Caco-2 (cell line): ENCODE measurements at regions not wholly inside any gene's neighbourhood (a gene's known extent, or its start where the extent isn't known, plus 50 kb on each side); places are given as distances from the start of the nearest gene placed in this dataset.

Experiments
- BruUV-seq: library from RNA; stranded (reverse); fragments of 400-500 nt; replicated peaks from 2 replicates; lab custom pipeline; 2021; lab: Mats Ljungman, UMichigan
- CTCF ChIA-PET: fragments of 300-600 bp; sonication (Branson Sonifier 250); formaldehyde crosslinking; loops from one replicate; lab custom pipeline; 2022; ENCODE audit warnings: antibody characterized with exemption; lab: Charles Lee
- POLR2A ChIA-PET: fragments of 300-600 bp; sonication (Branson Sonifier 250); formaldehyde crosslinking; loops from one replicate; lab custom pipeline; 2022; ENCODE audit warnings: antibody characterized with exemption; lab: Charles Lee
- DNase-seq, 2 experiments: peaks; one replicate each; pipeline versions ENCODE4 v3.0.0 to v3.0.0-alpha.2; 2020 to 2022
- H3K27me3 ChIP-seq: replicated peaks from 2 replicates; pipeline ENCODE4 v1.6.0; 2011; ENCODE audit warnings: low read length; ENCODE audit not compliant: control insufficient read depth, insufficient read depth
- H3K36me3 ChIP-seq: 2 replicates; pipeline ENCODE4 v1.5.1; 2011; ENCODE audit warnings: low read length; ENCODE audit not compliant: control insufficient read depth, insufficient read depth
- H3K4me1 ChIP-seq: fragments of 250-450 bp; sonication (Bioruptor Pico); 2 replicates; pipeline ENCODE4 v1.5.1; 2020; ENCODE audit warnings: mild to moderate bottlenecking
- H3K4me3 ChIP-seq: 2 replicates; pipeline ENCODE4 v1.5.1; 2011; ENCODE audit warnings: low read depth, mild to moderate bottlenecking, control low read depth, low read length
- H3K9me3 ChIP-seq: fragments of 250-450 bp; sonication (Bioruptor Pico); 2 replicates; pipeline ENCODE4 v1.5.1; 2020; ENCODE audit warnings: mild to moderate bottlenecking, moderate library complexity
- H3K27ac Mint-ChIP-seq: one replicate; pipeline ENCODE4 v1.8.0; 2022; ENCODE audit warnings: mixed read lengths; ENCODE audit not compliant: unreplicated experiment
- H3K27me3 Mint-ChIP-seq: one replicate; pipeline ENCODE4 v1.8.0; 2022; ENCODE audit warnings: mixed read lengths; ENCODE audit not compliant: insufficient read depth, unreplicated experiment
- H3K36me3 Mint-ChIP-seq: one replicate; pipeline ENCODE4 v1.8.0; 2022; ENCODE audit warnings: mild to moderate bottlenecking, mixed read lengths; ENCODE audit not compliant: insufficient read depth, unreplicated experiment
- H3K4me1 Mint-ChIP-seq: one replicate; pipeline ENCODE4 v1.8.0; 2022; ENCODE audit warnings: low read depth, mixed read lengths; ENCODE audit not compliant: unreplicated experiment
- H3K4me3 Mint-ChIP-seq: one replicate; pipeline ENCODE4 v1.8.0; 2022; ENCODE audit warnings: mild to moderate bottlenecking, moderate library complexity, mixed read lengths; ENCODE audit not compliant: unreplicated experiment
- H3K9me3 Mint-ChIP-seq: one replicate; pipeline ENCODE4 v1.8.0; 2022; ENCODE audit warnings: mixed read lengths; ENCODE audit not compliant: unreplicated experiment
- CTCF ChIP-seq, 2 experiments: fragments of 200-600 bp in 1 of 2; IDR thresholded peaks; 1 replicate in 1 of 2; 2 replicates in 1 of 2; pipeline versions ENCODE4 v1.5.1 to v1.8.0; 2011 to 2022; ENCODE audit warnings: antibody characterized with exemption in 1 of 2, control low read depth in 1 of 2, inconsistent platforms in 1 of 2, low read depth in 1 of 2, low read length in 1 of 2, mild to moderate bottlenecking in 1 of 2, moderate library complexity in 1 of 2; ENCODE audit not compliant: insufficient read depth in 1 of 2, severe bottlenecking in 1 of 2, unreplicated experiment in 1 of 2
- intact Hi-C: fragments of 100-400 bp; cut with micrococcal nuclease; formaldehyde crosslinking; loops from one replicate; pipeline ENCODE4 v1.10.0; 2022; ENCODE audit not compliant: unreplicated experiment

GRCh38 chr4:65911720-65912119 is 241.4 kb upstream of the EPHA5 start:
- H3K9me3 ChIP-seq = no peaks in the 10 kb centered on the region
- Mint-ChIP-seq H3K27me3 (peaks cover 2% of the 10 kb centered on the region), H3K27ac (no peak overlapping the region), H3K4me3 (no peak overlapping the region), H3K36me3 (no peaks in the 10 kb centered on the region), H3K4me1 (no peaks in the 10 kb centered on the region), H3K9me3 (no peaks in the 10 kb centered on the region)
- no peak for DNase-seq
- no peak for TF ChIP-seq CTCF (IDR thresholded peaks at IDR 0.05; ENCODE audit: insufficient read depth in 1 of 2, low read depth in 1 of 2, low read length in 1 of 2, severe bottlenecking in 1 of 2, unreplicated experiment in 1 of 2)
- ChIA-PET CTCF (no interaction called here), POLR2A (no interaction called here)
- intact Hi-C loops = no loop called here
- no TSS peak for BruUV-seq
- no peaks in the 10 kb centered on the region for H3K27me3 ChIP-seq
- no peak overlapping the region for H3K4me3 ChIP-seq
- no peaks in the 10 kb centered on the region for H3K4me1 ChIP-seq
- H3K36me3 ChIP-seq = no peaks in the 10 kb centered on the region

GRCh38 chr4:65893957-65894755 is 223.9 kb upstream of the EPHA5 start:
- Mint-ChIP-seq H3K27me3 (no peaks in the 10 kb centered on the region), H3K9me3 (no peaks in the 10 kb centered on the region), H3K4me1 (no peaks in the 10 kb centered on the region), H3K36me3 (no peaks in the 10 kb centered on the region), H3K4me3 (no peak overlapping the region), H3K27ac (no peak overlapping the region)
- Histone ChIP-seq H3K9me3 (no peaks in the 10 kb centered on the region), H3K4me3 (no peak overlapping the region), H3K36me3 (no peaks in the 10 kb centered on the region), H3K4me1 (no peaks in the 10 kb centered on the region), H3K27me3 (no peaks in the 10 kb centered on the region)
- intact Hi-C loops = no loop called here
- ChIA-PET CTCF (no interaction called here), POLR2A (no interaction called here)
- DNase-seq = no peak
- BruUV-seq = no TSS peak
- no peak for TF ChIP-seq CTCF (IDR thresholded peaks at IDR 0.05; ENCODE audit: insufficient read depth in 1 of 2, low read depth in 1 of 2, low read length in 1 of 2, severe bottlenecking in 1 of 2, unreplicated experiment in 1 of 2)

- Mint-ChIP-seq H3K27me3 (no peaks in the 10 kb centered on the region), H3K27ac (no peak overlapping the region), H3K4me3 (no peak overlapping the region), H3K36me3 (no peaks in the 10 kb centered on the region), H3K9me3 (no peaks in the 10 kb centered on the region), H3K4me1 (no peaks in the 10 kb centered on the region)
- BruUV-seq = no TSS peak
- H3K4me1 ChIP-seq = no peaks in the 10 kb centered on the region
- DNase-seq = no peak
- no peaks in the 10 kb centered on the region for H3K27me3 ChIP-seq
- ChIA-PET POLR2A (no interaction called here), CTCF (no interaction called here)
- no peak overlapping the region for H3K4me3 ChIP-seq
- no peaks in the 10 kb centered on the region for H3K36me3 ChIP-seq
- intact Hi-C loops = no loop called here
- H3K9me3 ChIP-seq = no peaks in the 10 kb centered on the region
- TF ChIP-seq CTCF (IDR thresholded peaks at IDR 0.05; ENCODE audit: insufficient read depth in 1 of 2, low read depth in 1 of 2, low read length in 1 of 2, severe bottlenecking in 1 of 2, unreplicated experiment in 1 of 2) = no peak
Measured at GRCh38 chr4:65893271-65893670, 223.0 kb upstream of the EPHA5 start.
